ENCODE measurements at regions not wholly inside any gene's neighbourhood (a gene's known extent, or its start where the extent isn't known, plus 50 kb on each side); places are given as distances from the start of the nearest gene placed in this dataset.
A peak's percentile ranks its signal among the peaks of the same experiment; 100 is the strongest.

GRCh38 chr6:140594806-140595128, 1220.3 kb upstream of the CITED2 start:
- DNase-seq (ENCODE audit: low spot score): no peak

GRCh38 chr6:140592877-140593276, 1218.4 kb upstream of the CITED2 start:
- DNase-seq (ENCODE audit: low spot score): no peak

- DNase-seq (ENCODE audit: low spot score): no peak
Observed at GRCh38 chr6:140590641-140591040, 1216.2 kb upstream of the CITED2 start.

GRCh38 chr6:140586426-140587061, 1212.1 kb upstream of the CITED2 start:
- DNase-seq (ENCODE audit: low spot score): no peak

GRCh38 chr6:140581601-140582000, 1207.2 kb upstream of the CITED2 start:
- no peak for DNase-seq (ENCODE audit: low spot score)

GRCh38 chr6:140579918-140580317, 1205.5 kb upstream of the CITED2 start:
- DNase-seq (ENCODE audit: low spot score): no peak

GRCh38 chr6:140576004-140576555, 1201.6 kb upstream of the CITED2 start:
- DNase-seq (ENCODE audit: low spot score): no peak

- no peak for DNase-seq (ENCODE audit: low spot score)
Observed at GRCh38 chr6:140572867-140573266, 1198.4 kb upstream of the CITED2 start.

- peak; percentile 96 for DNase-seq (ENCODE audit: low spot score)
Observed at GRCh38 chr6:140572129-140572528, 1197.7 kb upstream of the CITED2 start.

GRCh38 chr6:140571145-140571544, 1196.7 kb upstream of the CITED2 start:
- DNase-seq (ENCODE audit: low spot score): no peak

GRCh38 chr6:140567466-140567865, 1193.0 kb upstream of the CITED2 start:
- no peak for DNase-seq (ENCODE audit: low spot score)

- DNase-seq (ENCODE audit: low spot score): peak; percentile 61
Observed at GRCh38 chr6:140566781-140567277, 1192.4 kb upstream of the CITED2 start.

- no peak for DNase-seq (ENCODE audit: low spot score)
Observed at GRCh38 chr6:140563728-140564127, 1189.3 kb upstream of the CITED2 start.

- DNase-seq (ENCODE audit: low spot score): no peak
Observed at GRCh38 chr6:140561701-140562100, 1187.3 kb upstream of the CITED2 start.

GRCh38 chr6:140560671-140561070, 1186.2 kb upstream of the CITED2 start:
- no peak for DNase-seq (ENCODE audit: low spot score)

GRCh38 chr6:140559458-140559857, 1185.0 kb upstream of the CITED2 start:
- DNase-seq (ENCODE audit: low spot score): no peak

GRCh38 chr6:140554421-140554820, 1180.0 kb upstream of the CITED2 start:
- no peak for DNase-seq (ENCODE audit: low spot score)

GRCh38 chr6:140548366-140548765, 1173.9 kb upstream of the CITED2 start:
- DNase-seq (ENCODE audit: low spot score): no peak

GRCh38 chr6:140546640-140547039, 1172.2 kb upstream of the CITED2 start:
- no peak for DNase-seq (ENCODE audit: low spot score)

GRCh38 chr6:140544431-140544830, 1170.0 kb upstream of the CITED2 start:
- DNase-seq (ENCODE audit: low spot score): no peak

GRCh38 chr6:140542863-140543262, 1168.4 kb upstream of the CITED2 start:
- no peak for DNase-seq (ENCODE audit: low spot score)

- DNase-seq (ENCODE audit: low spot score): no peak
Observed at GRCh38 chr6:140541288-140541687, 1166.8 kb upstream of the CITED2 start.

GRCh38 chr6:140540743-140541142, 1166.3 kb upstream of the CITED2 start:
- no peak for DNase-seq (ENCODE audit: low spot score)

- DNase-seq (ENCODE audit: low spot score): no peak
Observed at GRCh38 chr6:140538926-140539325, 1164.5 kb upstream of the CITED2 start.

Measured in kidney capillary endothelial cell (primary cell).